G401.6 (cell line): ENCODE measurements at regions not wholly inside any gene's neighbourhood (a gene's known extent, or its start where the extent isn't known, plus 50 kb on each side); places are given as distances from the start of the nearest gene placed in this dataset.
"Not testable (repeated sequence)": the region's sequence is repeated elsewhere in the genome, so short reads cannot be mapped to it uniquely, and the experiment has no call there.

Experiments
- FAIRE-seq: peaks from 2 replicates; lab custom pipeline; 2012; peaks lifted over from hg19 to GRCh38; lab: Jason Lieb, UNC

- no peak for FAIRE-seq
Observed at GRCh38 chr5:154702477-154702876, 52.7 kb upstream of the LARP1 start.

GRCh38 chr5:154701725-154702124 lies 53.5 kb upstream of the LARP1 start:
- not testable (repeated sequence) for FAIRE-seq

GRCh38 chr5:154701181-154701580 lies 54.0 kb upstream of the LARP1 start:
- FAIRE-seq, result no peak

GRCh38 chr5:154700289-154700928 lies 54.8 kb upstream of the LARP1 start:
- FAIRE-seq, result not testable (repeated sequence)

GRCh38 chr5:154698763-154699162 lies 56.4 kb upstream of the LARP1 start:
- no peak for FAIRE-seq

DNA sequence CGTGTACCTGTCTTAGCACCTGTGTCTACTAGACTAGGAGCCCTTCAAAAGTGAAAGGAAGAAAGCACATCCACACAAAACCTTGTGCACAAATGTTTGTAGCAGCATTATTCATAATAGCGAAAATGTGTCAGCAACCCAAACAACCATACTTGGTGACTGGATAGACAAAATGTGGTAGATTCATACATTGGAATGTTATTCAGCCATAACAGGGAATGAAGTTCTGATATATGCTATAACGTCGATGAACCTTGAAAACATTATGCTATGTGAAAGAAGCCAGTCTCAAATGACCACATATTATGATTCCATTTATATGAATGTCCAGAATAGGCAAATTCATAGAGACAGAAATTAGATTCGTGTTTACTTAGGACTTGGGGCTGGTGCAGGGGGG lies 57.8 kb upstream of the LARP1 start:
- no peak for FAIRE-seq

DNA sequence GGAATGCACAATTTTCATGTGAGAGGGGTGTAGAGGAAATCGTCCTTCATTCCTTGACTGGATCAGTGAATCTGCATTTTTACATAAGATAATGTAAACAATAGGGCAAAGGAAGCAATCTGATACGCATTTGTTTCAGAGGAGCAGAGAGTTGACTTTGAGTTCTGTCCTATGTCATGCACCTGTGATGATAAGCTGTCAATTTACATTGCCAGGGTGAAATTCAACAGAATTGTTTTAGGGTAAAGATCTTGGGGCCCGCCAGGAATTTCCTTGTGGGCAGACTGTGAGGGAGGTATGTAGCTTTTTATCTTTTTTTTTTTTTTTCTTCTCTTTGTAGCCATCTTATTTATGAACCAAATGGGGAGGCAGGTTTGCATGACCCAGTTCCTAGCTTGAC lies 58.3 kb upstream of the LARP1 start:
- no peak for FAIRE-seq

DNA sequence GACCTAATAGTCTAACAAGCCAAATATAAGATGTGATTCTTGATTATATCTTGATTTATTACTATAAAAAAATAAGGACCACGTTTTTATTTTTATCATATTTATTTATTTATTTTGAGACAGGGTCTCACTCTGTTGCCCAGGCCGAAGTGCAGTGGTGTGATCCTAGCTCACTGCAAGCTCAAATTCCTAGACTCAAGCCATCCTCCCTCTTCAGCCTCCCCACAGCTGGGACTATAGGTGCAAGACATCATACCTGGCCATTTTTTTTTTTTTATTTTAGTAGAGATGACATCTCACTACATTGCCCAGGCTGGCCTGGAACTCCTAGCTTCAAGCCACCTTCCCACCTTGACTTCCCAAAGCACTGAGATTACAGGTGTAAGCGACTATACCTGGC lies 61.0 kb upstream of the LARP1 start:
- FAIRE-seq, result no peak

GRCh38 chr5:154690488-154690887 lies 64.7 kb upstream of the LARP1 start:
- no peak for FAIRE-seq

DNA sequence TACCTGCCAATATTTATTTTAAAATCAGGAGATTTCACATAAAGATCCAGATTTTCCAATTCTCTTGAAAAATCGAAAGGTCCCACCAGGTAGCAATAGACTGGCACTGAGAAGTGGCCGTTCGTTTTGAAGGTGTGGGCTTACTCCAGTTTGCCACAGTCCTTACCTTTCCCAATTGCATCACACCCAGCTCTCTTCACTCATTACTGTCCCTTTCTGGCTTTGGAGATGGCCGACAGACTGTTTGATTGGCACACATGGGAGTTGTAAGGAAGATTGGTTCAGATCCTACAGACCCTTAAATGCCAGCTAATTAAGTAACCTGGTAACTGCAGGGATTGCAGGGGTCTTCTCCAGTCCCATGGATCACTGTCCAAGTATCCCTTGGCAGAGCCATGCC lies 68.7 kb upstream of the LARP1 start:
- FAIRE-seq, result no peak

- no peak for FAIRE-seq
Observed at GRCh38 chr5:154683101-154683880, 71.9 kb upstream of the LARP1 start.

GRCh38 chr5:154679501-154679900 lies 75.7 kb upstream of the LARP1 start:
- no peak for FAIRE-seq

GRCh38 chr5:154677921-154678320 lies 77.3 kb upstream of the LARP1 start:
- no peak for FAIRE-seq

GRCh38 chr5:154676508-154676907 lies 78.7 kb upstream of the LARP1 start:
- FAIRE-seq, result no peak

- FAIRE-seq, result no peak
Observed at GRCh38 chr5:154674029-154674428, 81.1 kb upstream of the LARP1 start.

GRCh38 chr5:154673506-154673905 lies 81.7 kb upstream of the LARP1 start:
- FAIRE-seq, result no peak

DNA sequence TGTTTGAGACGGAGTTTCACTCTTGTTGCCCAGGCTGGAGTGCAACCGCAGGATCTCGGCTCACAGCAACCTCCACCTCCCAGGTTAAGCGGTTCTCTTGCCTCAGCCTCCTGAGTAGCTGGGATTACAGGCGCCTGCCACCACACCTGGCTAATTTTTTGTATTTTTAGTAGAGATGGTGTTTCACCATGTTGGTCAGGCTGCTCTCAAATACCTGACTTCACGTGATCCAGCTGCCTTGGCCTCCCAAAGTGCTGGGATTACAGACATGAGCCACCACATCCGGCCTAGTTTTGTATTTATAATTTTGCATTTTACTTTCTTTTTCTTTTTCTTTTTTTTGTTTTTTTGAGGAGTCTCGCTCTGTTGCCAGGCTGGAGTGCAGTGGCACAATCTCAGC lies 85.3 kb upstream of the LARP1 start:
- FAIRE-seq, result not testable (repeated sequence)

- FAIRE-seq, result no peak
Observed at GRCh38 chr5:154669402-154669801, 85.8 kb upstream of the LARP1 start.

- FAIRE-seq, result no peak
Observed at GRCh38 chr5:154664869-154665268, 90.3 kb upstream of the LARP1 start.

- FAIRE-seq, result no peak
Observed at GRCh38 chr5:154663424-154663823, 91.8 kb upstream of the LARP1 start.

DNA sequence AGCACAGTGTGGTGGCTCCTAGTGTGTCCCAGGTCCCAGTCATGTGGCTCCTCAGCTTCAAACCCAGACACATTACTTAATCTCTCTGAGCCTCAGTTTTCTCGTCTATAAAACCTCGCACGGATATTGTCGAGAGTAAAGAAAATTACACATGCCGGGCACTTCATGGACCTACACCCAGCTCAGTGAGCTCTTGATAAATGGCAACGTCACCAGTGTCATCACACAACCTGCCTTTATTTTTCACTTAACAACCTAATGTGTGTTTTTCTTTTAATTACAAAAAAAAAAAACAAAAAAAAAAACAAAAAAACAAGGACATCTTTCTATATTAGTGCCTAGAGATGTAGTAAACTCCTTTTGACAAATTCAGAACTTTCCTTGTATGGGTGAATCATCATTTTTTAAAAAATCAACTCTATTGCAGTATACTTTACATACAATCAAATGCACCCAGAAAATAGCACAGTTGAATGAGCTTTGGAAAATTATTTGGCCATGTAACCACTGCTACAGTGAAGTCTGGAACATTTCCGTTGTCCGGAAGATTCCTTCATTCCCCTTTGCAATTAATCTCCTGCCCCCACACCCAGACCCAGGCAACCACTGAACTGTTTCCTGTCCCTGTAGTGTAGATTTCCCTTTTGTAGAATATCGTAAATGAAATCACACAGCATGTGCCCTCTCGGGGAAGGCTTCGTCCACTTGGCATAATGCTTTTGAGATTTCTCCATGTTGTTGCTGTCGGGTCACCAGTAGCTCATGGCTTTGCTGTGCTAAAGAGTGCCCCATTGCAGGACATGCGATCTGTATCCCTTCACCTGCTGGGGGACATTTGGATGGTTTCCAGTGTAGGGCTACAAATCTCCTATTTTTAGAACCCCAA lies 100.4 kb upstream of the LARP1 start:
- no peak for FAIRE-seq

DNA sequence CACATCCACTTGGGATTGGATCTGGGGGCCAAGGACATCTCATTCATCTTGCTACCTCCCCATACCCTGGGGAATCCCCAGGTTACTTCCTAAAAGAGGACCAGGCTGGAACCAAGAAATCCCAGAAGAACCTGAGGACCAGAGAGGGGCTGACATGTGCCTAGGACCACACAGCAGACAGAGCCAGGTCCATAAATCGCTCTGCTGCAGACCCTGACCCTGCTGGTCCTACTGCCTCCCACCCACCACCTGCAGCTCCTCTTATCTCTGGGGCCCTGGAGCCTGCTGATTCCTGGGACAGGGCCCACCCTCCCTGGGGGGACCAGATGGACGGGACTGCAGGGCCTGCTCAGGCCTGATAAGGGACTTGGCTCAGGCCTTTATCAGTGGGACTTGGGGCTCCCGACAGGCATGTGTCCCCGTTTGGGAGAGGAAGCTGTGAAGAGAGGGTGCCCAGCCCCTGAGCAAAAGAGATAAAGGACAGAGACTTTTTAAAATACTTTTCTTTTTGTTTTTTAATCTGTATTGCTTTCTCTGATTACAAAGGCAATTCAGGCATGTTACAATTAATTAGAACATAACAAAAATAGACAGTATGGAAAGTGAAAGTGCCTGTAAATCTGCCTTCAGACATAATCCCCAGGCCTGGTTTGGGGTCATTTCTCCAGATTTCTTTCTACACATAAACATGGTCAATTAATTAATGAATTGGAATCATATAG lies 101.3 kb upstream of the LARP1 start:
- no peak for FAIRE-seq
